Endothelial cell of umbilical vein (primary cell): ENCODE measurements at regions not wholly inside any gene's neighbourhood (a gene's known extent, or its start where the extent isn't known, plus 50 kb on each side); places are given as distances from the start of the nearest gene placed in this dataset.

Source experiments
- BruUV-seq: library from RNA; stranded (reverse); fragments of 400-500 nt; replicated peaks from 2 replicates; lab custom pipeline; 2021; lab: Mats Ljungman, UMichigan
- CTCF ChIA-PET: fragments of 300-600, 350-600 bp; sonication (Branson Sonifier 250); formaldehyde crosslinking; loops from one replicate; lab custom pipeline; 2021; ENCODE audit warnings: antibody characterized with exemption, inconsistent platforms; lab: Charles Lee
- POLR2A ChIA-PET: fragments of 300-600, 350-600 bp; sonication (Branson Sonifier 250); formaldehyde crosslinking; loops from one replicate; lab custom pipeline; 2021; ENCODE audit warnings: antibody characterized with exemption, inconsistent platforms; lab: Charles Lee
- DNase-seq: peaks from one replicate; pipeline ENCODE4 v3.0.0-alpha.2; 2011; ENCODE audit warnings: low read depth, low spot score
- FAIRE-seq: peaks from 2 replicates; lab custom pipeline; 2011; peaks lifted over from hg19 to GRCh38; lab: Jason Lieb, UNC
- H2AFZ ChIP-seq: 2 replicates; pipeline ENCODE4 v1.6.0; 2012; ENCODE audit warnings: low read depth, low read length, control low read depth, inconsistent platforms
- H3K27ac ChIP-seq: 2 replicates; pipeline ENCODE4 v1.5.1; 2011; ENCODE audit warnings: low read depth, mild to moderate bottlenecking, control low read depth, low read length, moderate library complexity; ENCODE audit not compliant: insufficient read depth
- H3K27me3 ChIP-seq, 2 experiments: 2 replicates each; pipeline versions ENCODE4 v1.6.0 to v1.6.1; 2011; ENCODE audit warnings: low read length in 2 of 2, mixed read lengths in 1 of 2; ENCODE audit not compliant: control insufficient read depth in 2 of 2, insufficient read depth in 2 of 2
- H3K36me3 ChIP-seq, 2 experiments: 2 replicates in 1 of 2; 3 replicates in 1 of 2; pipeline ENCODE4 v1.5.1; 2011; ENCODE audit warnings: low read length in 2 of 2, mild to moderate bottlenecking in 1 of 2, moderate library complexity in 1 of 2; ENCODE audit not compliant: control insufficient read depth in 2 of 2, insufficient read depth in 2 of 2; ENCODE audit errors: extremely low read depth in 1 of 2
- H3K4me1 ChIP-seq: 3 replicates; pipeline ENCODE4 v1.5.1; 2011; ENCODE audit warnings: mild to moderate bottlenecking, low read length; ENCODE audit not compliant: control insufficient read depth, insufficient read depth; ENCODE audit errors: extremely low read depth
- H3K4me2 ChIP-seq: 2 replicates; pipeline ENCODE4 v1.6.1; 2011; ENCODE audit warnings: low read length, control low read depth, mixed read lengths; ENCODE audit not compliant: insufficient read depth
- H3K4me3 ChIP-seq, 3 experiments: fragments of 200-600 bp in 1 of 3; sonication (generic), shearing (Covaris generic) in 1 of 3; replicated peaks in 1 of 3; 2 replicates each; pipeline ENCODE4 v1.5.1; 2011 to 2016; ENCODE audit warnings: control low read depth in 3 of 3, low read length in 3 of 3, mild to moderate bottlenecking in 2 of 3, inconsistent platforms in 1 of 3, low read depth in 1 of 3, moderate library complexity in 1 of 3; ENCODE audit not compliant: insufficient read depth in 1 of 3
- H3K79me2 ChIP-seq: 2 replicates; pipeline ENCODE4 v1.6.0; 2012; ENCODE audit warnings: low read length, inconsistent platforms; ENCODE audit not compliant: control insufficient read depth, insufficient read depth
- H3K9ac ChIP-seq: replicated peaks from 2 replicates; pipeline ENCODE3; 2011; ENCODE audit warnings: low read length, control low read depth; ENCODE audit not compliant: insufficient read depth; ENCODE audit errors: extremely low read depth
- H3K9me1 ChIP-seq: replicated peaks from 3 replicates; pipeline ENCODE4 v1.6.0; 2011; ENCODE audit warnings: mild to moderate bottlenecking, low read length; ENCODE audit not compliant: control insufficient read depth, insufficient read depth; ENCODE audit errors: extremely low read depth
- H3K9me3 ChIP-seq: replicated peaks from 2 replicates; pipeline ENCODE4 v1.5.1; 2012; ENCODE audit warnings: low read length, inconsistent platforms; ENCODE audit not compliant: control insufficient read depth, insufficient read depth
- H4K20me1 ChIP-seq: replicated peaks from 2 replicates; pipeline ENCODE3; 2011; ENCODE audit warnings: mild to moderate bottlenecking, low read length; ENCODE audit not compliant: control insufficient read depth, insufficient read depth; ENCODE audit errors: extremely low read depth
- CTCF ChIP-seq, 2 donors: IDR thresholded peaks; 1 replicate in 1 of 2; 2 replicates in 1 of 2; pipeline ENCODE4 v1.5.1; 2011; ENCODE audit warnings: low read length in 2 of 2, mild to moderate bottlenecking in 2 of 2, moderate library complexity in 2 of 2, control low read depth in 1 of 2, inconsistent platforms in 1 of 2, low read depth in 1 of 2; ENCODE audit not compliant: insufficient read depth in 1 of 2; ENCODE audit errors: extremely low read depth in 1 of 2
- EZH2 ChIP-seq: IDR thresholded peaks from 2 replicates; pipeline ENCODE4 v1.6.1; 2012; ENCODE audit warnings: borderline replicate concordance, low read depth, mild to moderate bottlenecking, moderate library complexity, low read length, inconsistent platforms; ENCODE audit not compliant: severe bottlenecking
- FOS ChIP-seq: IDR thresholded peaks from 2 replicates; pipeline ENCODE4 v1.6.1; 2011; ENCODE audit warnings: mild to moderate bottlenecking, low read length, moderate library complexity, borderline replicate concordance; ENCODE audit not compliant: insufficient read depth
- GATA2 ChIP-seq: IDR thresholded peaks from 2 replicates; pipeline ENCODE4 v1.7.0; 2011; ENCODE audit warnings: low read depth, mild to moderate bottlenecking, moderate library complexity, mixed read lengths, low read length; ENCODE audit not compliant: insufficient read length, insufficient read depth
- JUN ChIP-seq: IDR thresholded peaks from 2 replicates; pipeline ENCODE4 v1.6.1; 2011; ENCODE audit warnings: borderline replicate concordance, low read depth; ENCODE audit not compliant: insufficient read length, insufficient read depth
- MYC ChIP-seq: IDR thresholded peaks from one replicate; pipeline ENCODE4 v1.6.1; 2011; ENCODE audit warnings: mild to moderate bottlenecking, low read depth, low read length
- POLR2A ChIP-seq: IDR thresholded peaks from 2 replicates; pipeline ENCODE4 v1.6.1; 2012; ENCODE audit warnings: low read depth, mild to moderate bottlenecking, control low read depth, low read length
- POLR2AphosphoS5 ChIP-seq: IDR thresholded peaks from 2 replicates; pipeline ENCODE4 v1.6.1; 2012; ENCODE audit warnings: low read depth, mild to moderate bottlenecking, control low read depth, low read length, moderate library complexity; ENCODE audit not compliant: insufficient read depth
- dilution Hi-C: fragments of 300-500 bp; cut with MboI; formaldehyde crosslinking; loops from one replicate; pipeline ENCODE4 v1.15.0; 2019; ENCODE audit warnings: low sequenced_read_pairs; ENCODE audit not compliant: extremely low pct_ligation_motif_present
- intact Hi-C: fragments of 100-400 bp; cut with micrococcal nuclease; formaldehyde crosslinking; loops from one replicate; pipeline ENCODE4 v1.10.0; 2022
- TF ChIP-seq, protein P1 (sequence below): IDR thresholded peaks from 2 replicates; pipeline ENCODE4 v1.6.1; 2011; ENCODE audit not compliant: insufficient read depth, insufficient read length

DNA sequence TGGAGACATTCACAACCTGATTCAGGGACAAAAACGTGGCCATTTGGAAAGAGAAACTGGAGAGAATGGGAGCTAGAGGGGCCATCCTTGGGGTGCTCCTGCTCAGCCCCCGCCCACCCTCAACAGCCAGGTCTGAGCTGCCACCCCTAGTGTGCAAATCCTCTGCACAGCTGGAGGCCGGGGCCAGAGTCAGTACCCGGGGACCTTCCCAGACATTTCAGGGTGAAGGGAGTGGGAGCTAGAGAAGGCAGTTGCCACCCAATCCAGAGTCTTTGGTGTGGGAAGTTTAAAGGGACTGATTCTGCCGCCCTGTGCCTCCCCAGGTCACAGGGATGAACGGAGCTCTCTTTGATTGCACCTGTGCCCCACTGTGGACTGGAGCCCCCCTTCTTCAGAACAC, 397.4 kb downstream of the MATN1 start:
- CTCF ChIA-PET: no interaction called here
- POLR2A ChIA-PET: no interaction called here
- BruUV-seq: no TSS peak

More for the DNA sequence above, 397.4 kb downstream of the MATN1 start:
- no peak overlapping the region for H2AFZ ChIP-seq
- no peak overlapping the region for H3K4me2 ChIP-seq
- FAIRE-seq (no peak), DNase-seq (no peak)
- no peaks in the 10 kb centered on the region for H3K79me2 ChIP-seq
- H3K27ac ChIP-seq: no peak overlapping the region
- dilution Hi-C loops (no loop called here), intact Hi-C loops (no loop called here)
- no peaks in the 10 kb centered on the region for H3K36me3 ChIP-seq
- H4K20me1 ChIP-seq: no peaks in the 10 kb centered on the region
- no peak overlapping the region for H3K4me3 ChIP-seq
- H3K9me3 ChIP-seq: no peaks in the 10 kb centered on the region
- TF ChIP-seq POLR2A (no peak), JUN (no peak), GATA2 (no peak), EZH2 (no peak), CTCF (IDR thresholded peaks at IDR 0.05; ENCODE audit: extremely low read depth in 1 of 2, insufficient read depth in 1 of 2, low read depth in 1 of 2, low read length in 2 of 2) (no peak), MYC (no peak), POLR2AphosphoS5 (no peak), FOS (no peak)
- TF ChIP-seq, protein P1, sequence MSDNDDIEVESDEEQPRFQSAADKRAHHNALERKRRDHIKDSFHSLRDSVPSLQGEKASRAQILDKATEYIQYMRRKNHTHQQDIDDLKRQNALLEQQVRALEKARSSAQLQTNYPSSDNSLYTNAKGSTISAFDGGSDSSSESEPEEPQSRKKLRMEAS: no peak
- no peaks in the 10 kb centered on the region for H3K9me1 ChIP-seq
- no peaks in the 10 kb centered on the region for H3K27me3 ChIP-seq
- no peak overlapping the region for H3K9ac ChIP-seq
- no peaks in the 10 kb centered on the region for H3K4me1 ChIP-seq
